ENCODE measurements at regions not wholly inside any gene's neighbourhood (a gene's known extent, or its start where the extent isn't known, plus 50 kb on each side); places are given as distances from the start of the nearest gene placed in this dataset.

- Histone ChIP-seq H3K4me3 (ENCODE audit: low read length) (no peak overlapping the region), H3K9me3 (ENCODE audit: low read depth, low read length) (no peaks in the 10 kb centered on the region), H3K27me3 (ENCODE audit: insufficient read depth, low read length) (no peaks in the 10 kb centered on the region), H3K4me1 (ENCODE audit: insufficient read depth, low read length) (no peaks in the 10 kb centered on the region)
Observed at GRCh38 chr11:62073061-62073460, 50.8 kb upstream of the INCENP start.

GRCh38 chr11:62071408-62071807, 52.4 kb upstream of the INCENP start:
- no peaks in the 10 kb centered on the region for H3K9me3 ChIP-seq (ENCODE audit: low read depth, low read length)
- H3K4me3 ChIP-seq (ENCODE audit: low read length) = no peak overlapping the region
- no peaks in the 10 kb centered on the region for H3K27me3 ChIP-seq (ENCODE audit: insufficient read depth, low read length)
- H3K4me1 ChIP-seq (ENCODE audit: insufficient read depth, low read length) = no peaks in the 10 kb centered on the region

- no peaks in the 10 kb centered on the region for H3K27me3 ChIP-seq (ENCODE audit: insufficient read depth, low read length)
- no peaks in the 10 kb centered on the region for H3K9me3 ChIP-seq (ENCODE audit: low read depth, low read length)
- no peak overlapping the region for H3K4me3 ChIP-seq (ENCODE audit: low read length)
- H3K4me1 ChIP-seq (ENCODE audit: insufficient read depth, low read length) = no peaks in the 10 kb centered on the region
Observed at GRCh38 chr11:62069986-62070919, 53.6 kb upstream of the INCENP start.

GRCh38 chr11:62069374-62069773, 54.4 kb upstream of the INCENP start:
- no peak overlapping the region for H3K4me3 ChIP-seq (ENCODE audit: low read length)
- H3K4me1 ChIP-seq (ENCODE audit: insufficient read depth, low read length) = no peaks in the 10 kb centered on the region
- H3K27me3 ChIP-seq (ENCODE audit: insufficient read depth, low read length) = no peaks in the 10 kb centered on the region
- H3K9me3 ChIP-seq (ENCODE audit: low read depth, low read length) = no peaks in the 10 kb centered on the region

- Histone ChIP-seq H3K4me1 (ENCODE audit: insufficient read depth, low read length) (no peaks in the 10 kb centered on the region), H3K9me3 (ENCODE audit: low read depth, low read length) (no peaks in the 10 kb centered on the region), H3K4me3 (ENCODE audit: low read length) (no peak overlapping the region), H3K27me3 (ENCODE audit: insufficient read depth, low read length) (no peaks in the 10 kb centered on the region)
Observed at GRCh38 chr11:62068730-62069129, 55.1 kb upstream of the INCENP start.

GRCh38 chr11:62067741-62068140, 56.1 kb upstream of the INCENP start:
- H3K27me3 ChIP-seq (ENCODE audit: insufficient read depth, low read length) = no peaks in the 10 kb centered on the region
- no peak overlapping the region for H3K4me3 ChIP-seq (ENCODE audit: low read length)
- H3K4me1 ChIP-seq (ENCODE audit: insufficient read depth, low read length) = no peaks in the 10 kb centered on the region
- no peaks in the 10 kb centered on the region for H3K9me3 ChIP-seq (ENCODE audit: low read depth, low read length)

GRCh38 chr11:62064221-62064620, 59.6 kb upstream of the INCENP start:
- H3K4me1 ChIP-seq (ENCODE audit: insufficient read depth, low read length) = no peaks in the 10 kb centered on the region
- H3K9me3 ChIP-seq (ENCODE audit: low read depth, low read length) = no peaks in the 10 kb centered on the region
- no peaks in the 10 kb centered on the region for H3K27me3 ChIP-seq (ENCODE audit: insufficient read depth, low read length)
- H3K4me3 ChIP-seq (ENCODE audit: low read length) = no peak overlapping the region

GRCh38 chr11:62062223-62062861, 61.5 kb upstream of the INCENP start:
- no peaks in the 10 kb centered on the region for H3K27me3 ChIP-seq (ENCODE audit: insufficient read depth, low read length)
- no peak overlapping the region for H3K4me3 ChIP-seq (ENCODE audit: low read length)
- no peaks in the 10 kb centered on the region for H3K4me1 ChIP-seq (ENCODE audit: insufficient read depth, low read length)
- H3K9me3 ChIP-seq (ENCODE audit: low read depth, low read length) = no peaks in the 10 kb centered on the region

- H3K27me3 ChIP-seq (ENCODE audit: insufficient read depth, low read length) = no peaks in the 10 kb centered on the region
- H3K4me3 ChIP-seq (ENCODE audit: low read length) = no peak overlapping the region
- H3K4me1 ChIP-seq (ENCODE audit: insufficient read depth, low read length) = no peaks in the 10 kb centered on the region
- no peaks in the 10 kb centered on the region for H3K9me3 ChIP-seq (ENCODE audit: low read depth, low read length)
Observed at GRCh38 chr11:62061356-62062222, 62.2 kb upstream of the INCENP start.

- Histone ChIP-seq H3K4me1 (ENCODE audit: insufficient read depth, low read length) (no peaks in the 10 kb centered on the region), H3K4me3 (ENCODE audit: low read length) (no peak overlapping the region), H3K9me3 (ENCODE audit: low read depth, low read length) (no peaks in the 10 kb centered on the region), H3K27me3 (ENCODE audit: insufficient read depth, low read length) (no peaks in the 10 kb centered on the region)
Observed at GRCh38 chr11:62057069-62057468, 66.7 kb upstream of the INCENP start.

- no peak overlapping the region for H3K4me3 ChIP-seq (ENCODE audit: low read length)
- no peaks in the 10 kb centered on the region for H3K27me3 ChIP-seq (ENCODE audit: insufficient read depth, low read length)
- no peaks in the 10 kb centered on the region for H3K9me3 ChIP-seq (ENCODE audit: low read depth, low read length)
- H3K4me1 ChIP-seq (ENCODE audit: insufficient read depth, low read length) = no peaks in the 10 kb centered on the region
Observed at GRCh38 chr11:62055970-62056369, 67.8 kb upstream of the INCENP start.

GRCh38 chr11:62054484-62055121, 69.2 kb upstream of the INCENP start:
- Histone ChIP-seq H3K4me3 (ENCODE audit: low read length) (no peak overlapping the region), H3K27me3 (ENCODE audit: insufficient read depth, low read length) (no peaks in the 10 kb centered on the region)

GRCh38 chr11:62054081-62054480, 69.7 kb upstream of the INCENP start:
- Histone ChIP-seq H3K4me3 (ENCODE audit: low read length) (no peak overlapping the region), H3K4me1 (ENCODE audit: insufficient read depth, low read length) (no peaks in the 10 kb centered on the region), H3K27me3 (ENCODE audit: insufficient read depth, low read length) (no peaks in the 10 kb centered on the region), H3K9me3 (ENCODE audit: low read depth, low read length) (no peaks in the 10 kb centered on the region)

More at GRCh38 chr11:62054484-62055121, 69.2 kb upstream of the INCENP start:
- Histone ChIP-seq H3K9me3 (ENCODE audit: low read depth, low read length) (no peaks in the 10 kb centered on the region), H3K4me1 (ENCODE audit: insufficient read depth, low read length) (no peaks in the 10 kb centered on the region)

- Histone ChIP-seq H3K4me1 (ENCODE audit: insufficient read depth, low read length) (no peaks in the 10 kb centered on the region), H3K4me3 (ENCODE audit: low read length) (no peak overlapping the region), H3K27me3 (ENCODE audit: insufficient read depth, low read length) (no peaks in the 10 kb centered on the region), H3K9me3 (ENCODE audit: low read depth, low read length) (no peaks in the 10 kb centered on the region)
Observed at GRCh38 chr11:62050716-62051115, 73.1 kb upstream of the INCENP start.

Measured in mononuclear cell (primary cell).